Trophoblast cell (in vitro differentiated cells and primary cell): ENCODE measurements at regions not wholly inside any gene's neighbourhood (a gene's known extent, or its start where the extent isn't known, plus 50 kb on each side); places are given as distances from the start of the nearest gene placed in this dataset.

Experiments
- DNase-seq, 2 donors: peaks; one replicate each; pipeline ENCODE4 v3.0.0-alpha.2; 2016
- H2AFZ ChIP-seq: 2 replicates; pipeline ENCODE4 v1.6.1; 2013; ENCODE audit warnings: low read length, moderate library complexity, mild to moderate bottlenecking; ENCODE audit not compliant: insufficient read depth, poor library complexity
- H2AK5ac ChIP-seq: 2 replicates; pipeline ENCODE4 v1.6.1; 2013; ENCODE audit warnings: mild to moderate bottlenecking, low read length
- H2BK120ac ChIP-seq: 2 replicates; pipeline ENCODE4 v1.6.1; 2013; ENCODE audit warnings: low read length, mild to moderate bottlenecking, moderate library complexity; ENCODE audit not compliant: insufficient read depth, poor library complexity
- H2BK12ac ChIP-seq: 2 replicates; pipeline ENCODE4 v1.6.1; 2013; ENCODE audit warnings: mild to moderate bottlenecking, low read length, moderate library complexity
- H2BK5ac ChIP-seq: 2 replicates; pipeline ENCODE4 v1.6.1; 2013; ENCODE audit warnings: low read length, low read depth, moderate library complexity, mild to moderate bottlenecking; ENCODE audit not compliant: poor library complexity
- H3K14ac ChIP-seq: 2 replicates; pipeline ENCODE4 v1.6.1; 2013; ENCODE audit warnings: mild to moderate bottlenecking, low read length
- H3K18ac ChIP-seq: 2 replicates; pipeline ENCODE4 v1.6.1; 2013; ENCODE audit warnings: mild to moderate bottlenecking, low read length
- H3K23ac ChIP-seq: 2 replicates; pipeline ENCODE4 v1.6.1; 2013; ENCODE audit warnings: low read length
- H3K27ac ChIP-seq: 2 replicates; pipeline ENCODE4 v1.5.1; 2013; ENCODE audit warnings: low read depth, mild to moderate bottlenecking, inconsistent platforms, low read length, moderate library complexity
- H3K27me3 ChIP-seq: 2 replicates; pipeline ENCODE4 v1.6.1; 2013; ENCODE audit warnings: inconsistent platforms, mild to moderate bottlenecking, low read length, moderate library complexity; ENCODE audit not compliant: insufficient read depth
- H3K36me3 ChIP-seq, 2 experiments: 1 replicate in 1 of 2; 2 replicates in 1 of 2; pipeline ENCODE4 v1.6.1; 2013; ENCODE audit warnings: low read length in 2 of 2, mild to moderate bottlenecking in 2 of 2, moderate library complexity in 1 of 2; ENCODE audit not compliant: insufficient read depth in 2 of 2, control insufficient read depth in 1 of 2
- H3K4ac ChIP-seq: 2 replicates; pipeline ENCODE4 v1.6.1; 2013; ENCODE audit warnings: low read depth, mild to moderate bottlenecking, low read length, moderate library complexity
- H3K4me1 ChIP-seq, 2 experiments: 1 replicate in 1 of 2; 2 replicates in 1 of 2; pipeline ENCODE4 v1.6.1; 2013; ENCODE audit warnings: low read length in 2 of 2, mild to moderate bottlenecking in 2 of 2, moderate library complexity in 1 of 2; ENCODE audit not compliant: insufficient read depth in 2 of 2, control insufficient read depth in 1 of 2
- H3K4me2 ChIP-seq: 2 replicates; pipeline ENCODE4 v1.6.1; 2013; ENCODE audit warnings: inconsistent platforms, mild to moderate bottlenecking, low read length, moderate library complexity
- H3K4me3 ChIP-seq: 2 replicates; pipeline ENCODE4 v1.5.1; 2013; ENCODE audit warnings: mild to moderate bottlenecking, low read depth, low read length, inconsistent platforms
- H3K79me1 ChIP-seq: one replicate; pipeline ENCODE4 v1.6.1; 2013; ENCODE audit warnings: low read length
- H3K79me2 ChIP-seq: 2 replicates; pipeline ENCODE4 v1.6.1; 2013; ENCODE audit warnings: low read length, mild to moderate bottlenecking; ENCODE audit not compliant: control insufficient read depth, insufficient read depth, poor library complexity
- H3K9ac ChIP-seq: 2 replicates; pipeline ENCODE4 v1.6.1; 2013; ENCODE audit warnings: mild to moderate bottlenecking, low read length
- H3K9me3 ChIP-seq: 2 replicates; pipeline ENCODE4 v1.6.1; 2013; ENCODE audit warnings: low read depth, mild to moderate bottlenecking, control low read depth, inconsistent platforms, low read length; ENCODE audit not compliant: insufficient read depth
- H4K12ac ChIP-seq: 2 replicates; pipeline ENCODE4 v1.6.1; 2013; ENCODE audit warnings: low read depth, mild to moderate bottlenecking, low read length, moderate library complexity
- H4K8ac ChIP-seq: 2 replicates; pipeline ENCODE4 v1.6.1; 2013; ENCODE audit warnings: low read depth, mild to moderate bottlenecking, low read length, moderate library complexity
- H4K91ac ChIP-seq: one replicate; pipeline ENCODE4 v1.6.1; 2013; ENCODE audit warnings: low read depth, mild to moderate bottlenecking, low read length, moderate library complexity
- WGBS: extraction: QIAGEN DNeasy Blood & Tissue Kit; methylation state at CpG from one replicate; pipeline ENCODE4 v1.1.7; 2013; ENCODE audit warnings: missing lambda C conversion rate; ENCODE audit not compliant: insufficient read length, insufficient coverage; ENCODE audit errors: extremely low coverage; 5-methylcytosine and 5-hydroxymethylcytosine counted together

DNA sequence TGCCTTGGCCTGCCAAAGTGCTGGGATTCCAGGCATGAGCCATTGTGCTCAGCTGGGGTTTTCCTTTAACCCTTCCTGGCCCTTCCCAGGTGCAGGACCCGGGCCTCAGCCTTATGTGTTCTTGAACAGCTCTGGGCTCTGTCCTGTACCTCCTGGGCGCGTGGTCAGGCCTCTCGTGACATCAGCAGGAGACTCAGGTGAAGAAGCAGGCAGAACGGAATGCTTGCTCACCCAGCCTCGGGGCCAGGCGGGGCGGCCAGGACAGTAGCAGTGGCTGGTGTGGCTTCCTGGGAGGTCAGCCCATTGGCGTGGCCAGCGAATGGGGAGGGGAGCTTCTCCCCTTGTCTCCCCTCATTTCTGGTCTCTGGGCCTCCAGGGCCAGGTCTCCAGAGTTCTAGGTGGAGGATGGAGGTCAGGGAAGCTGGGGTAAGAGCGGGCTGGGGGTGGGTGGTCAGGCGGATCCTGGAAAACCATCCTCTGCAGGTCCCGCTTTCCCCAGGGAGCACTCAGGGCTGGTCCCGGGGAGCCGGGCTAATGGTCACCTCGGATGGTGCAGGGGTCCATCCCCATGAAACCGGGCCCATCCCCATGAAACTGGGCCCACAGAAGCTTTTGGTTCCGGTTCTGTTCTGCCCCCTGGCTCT, 281.5 kb downstream of the SEC14L1 start:
- peak overlapping the region; percentile 20 for H3K14ac ChIP-seq
- H3K79me1 ChIP-seq, result peaks cover 22% of the 10 kb centered on the region
- peak; percentile 72 to 87 for DNase-seq
- H3K9me3 ChIP-seq, result no peaks in the 10 kb centered on the region
- H2AK5ac ChIP-seq, result peak overlapping the region; percentile 25
- no peak overlapping the region for H4K8ac ChIP-seq
- peak overlapping the region; percentile 54 for H4K91ac ChIP-seq
- peak overlapping the region; percentile 18 for H2BK120ac ChIP-seq
- H3K4me3 ChIP-seq, result no peak overlapping the region
- WGBS, result no CpG with 5 or more reads among the region's 18 CpGs
- H3K4me2 ChIP-seq, result no peak overlapping the region
- H2AFZ ChIP-seq, result no peak overlapping the region
- no peak overlapping the region for H3K27ac ChIP-seq
- no peak overlapping the region for H3K23ac ChIP-seq
- H3K79me2 ChIP-seq, result no peaks in the 10 kb centered on the region
- peak overlapping the region; percentile 6 for H2BK12ac ChIP-seq
- peaks cover 1 to 3% of the 10 kb centered on the region in 2 experiments for H3K36me3 ChIP-seq
- H3K9ac ChIP-seq, result no peak overlapping the region
- peak overlapping the region; percentile 18 for H2BK5ac ChIP-seq
- peak overlapping the region; percentile 38 for H3K18ac ChIP-seq
- H3K4me1 ChIP-seq, result peaks cover 66 to 70% of the 10 kb centered on the region in 2 experiments
- H4K12ac ChIP-seq, result no peak overlapping the region
- H3K27me3 ChIP-seq, result no peaks in the 10 kb centered on the region
- H3K4ac ChIP-seq, result no peak overlapping the region

DNA sequence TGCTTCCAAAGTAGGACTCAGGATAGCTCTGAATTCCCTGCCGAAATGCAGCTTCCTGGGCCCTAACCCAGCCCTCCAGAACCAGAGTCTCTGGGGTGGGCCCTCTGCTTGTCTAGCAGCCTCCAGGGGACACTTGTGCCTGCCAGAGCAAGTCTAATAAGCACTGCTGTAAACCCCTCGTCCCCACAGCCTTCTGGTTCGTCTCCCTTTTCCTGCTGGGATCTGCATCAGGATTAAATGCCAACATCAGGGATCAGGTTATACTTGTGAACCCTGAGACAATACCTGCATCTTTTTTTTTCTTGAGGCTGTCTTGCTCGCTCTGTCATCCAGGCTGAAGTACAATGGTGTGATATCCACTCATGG, 282.0 kb downstream of the SEC14L1 start:
- Histone ChIP-seq H3K23ac (no peak overlapping the region), H2AFZ (no peak overlapping the region), H3K18ac (peak overlapping the region; percentile 38), H4K12ac (no peak overlapping the region), H2BK12ac (peak overlapping the region; percentile 6), H3K14ac (peak overlapping the region; percentile 20), H3K79me2 (no peaks in the 10 kb centered on the region), H3K27ac (no peak overlapping the region), H3K79me1 (peaks cover 22% of the 10 kb centered on the region), H3K9me3 (no peaks in the 10 kb centered on the region), H2BK120ac (peak overlapping the region; percentile 18), H2BK5ac (peak overlapping the region; percentile 18), H3K36me3 (peaks cover 1 to 3% of the 10 kb centered on the region in 2 experiments), H3K4ac (no peak overlapping the region), H3K4me2 (no peak overlapping the region), H3K4me1 (peaks cover 70 to 75% of the 10 kb centered on the region in 2 experiments), H2AK5ac (peak overlapping the region; percentile 25), H4K91ac (peak overlapping the region; percentile 54), H3K9ac (no peak overlapping the region), H3K27me3 (no peaks in the 10 kb centered on the region), H3K4me3 (no peak overlapping the region), H4K8ac (no peak overlapping the region)
- DNase-seq, result no peak
- WGBS, result no CpG with 5 or more reads among the region's 4 CpGs

DNA sequence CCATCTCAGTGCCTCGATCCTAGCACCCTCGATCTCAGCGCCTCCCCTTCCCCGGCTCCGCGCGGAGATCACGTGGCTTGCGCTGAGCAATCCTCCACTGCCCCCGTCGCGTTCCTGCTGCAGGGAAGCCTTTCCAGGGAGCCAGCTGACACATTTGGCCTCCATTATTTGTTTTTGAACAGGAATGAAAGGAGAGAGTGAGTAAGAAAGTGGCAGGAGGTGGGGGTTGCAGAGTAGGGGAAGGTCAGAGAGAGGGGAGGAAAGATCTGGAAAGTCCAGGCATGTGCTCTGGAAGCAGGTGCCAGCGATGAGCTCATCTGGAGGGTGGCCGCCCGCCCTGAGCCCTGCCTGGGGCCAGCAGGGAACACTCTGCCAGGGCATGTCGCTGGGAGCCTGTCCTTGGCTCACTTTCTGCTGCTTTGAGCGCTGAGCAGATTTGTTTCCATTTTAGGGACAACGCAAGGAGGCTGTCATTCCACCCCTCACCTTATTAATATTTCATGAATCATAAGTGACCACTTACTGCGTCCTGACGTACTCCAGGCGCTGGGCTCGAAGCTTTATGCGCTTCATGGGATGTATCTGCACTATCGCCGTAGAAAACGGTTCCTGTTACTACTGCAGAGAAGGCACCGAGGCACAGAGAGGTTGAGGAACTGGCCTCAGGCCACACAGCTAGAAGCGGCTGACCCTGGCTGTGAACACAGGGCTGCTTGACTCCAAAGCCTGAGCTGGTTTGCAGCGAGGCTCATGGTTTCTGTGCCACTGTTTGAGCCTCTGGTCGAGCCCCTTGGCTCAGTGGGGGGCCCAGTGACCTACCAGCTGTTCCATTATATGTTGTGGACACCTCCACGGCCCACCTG, 283.1 kb downstream of the SEC14L1 start:
- Histone ChIP-seq H2BK12ac (no peak overlapping the region), H3K79me1 (peaks cover 22% of the 10 kb centered on the region), H3K23ac (no peak overlapping the region), H3K36me3 (peaks cover 0 to 1% of the 10 kb centered on the region in 2 experiments), H2AK5ac (peak overlapping the region; percentile 11), H3K14ac (peak overlapping the region; percentile 5), H2AFZ (no peak overlapping the region), H4K91ac (no peak overlapping the region), H3K9me3 (no peaks in the 10 kb centered on the region), H3K4ac (peak overlapping the region; percentile 25), H3K4me1 (peaks cover 72 to 76% of the 10 kb centered on the region in 2 experiments), H3K4me2 (no peak overlapping the region), H2BK120ac (peak overlapping the region; percentile 31), H3K79me2 (no peaks in the 10 kb centered on the region), H3K18ac (peak overlapping the region; percentile 18), H3K4me3 (no peak overlapping the region), H4K8ac (no peak overlapping the region), H3K9ac (no peak overlapping the region), H4K12ac (no peak overlapping the region), H3K27me3 (no peaks in the 10 kb centered on the region), H2BK5ac (no peak overlapping the region), H3K27ac (no peak overlapping the region)
- no CpG with 5 or more reads among the region's 31 CpGs for WGBS
- DNase-seq, result no peak

DNA sequence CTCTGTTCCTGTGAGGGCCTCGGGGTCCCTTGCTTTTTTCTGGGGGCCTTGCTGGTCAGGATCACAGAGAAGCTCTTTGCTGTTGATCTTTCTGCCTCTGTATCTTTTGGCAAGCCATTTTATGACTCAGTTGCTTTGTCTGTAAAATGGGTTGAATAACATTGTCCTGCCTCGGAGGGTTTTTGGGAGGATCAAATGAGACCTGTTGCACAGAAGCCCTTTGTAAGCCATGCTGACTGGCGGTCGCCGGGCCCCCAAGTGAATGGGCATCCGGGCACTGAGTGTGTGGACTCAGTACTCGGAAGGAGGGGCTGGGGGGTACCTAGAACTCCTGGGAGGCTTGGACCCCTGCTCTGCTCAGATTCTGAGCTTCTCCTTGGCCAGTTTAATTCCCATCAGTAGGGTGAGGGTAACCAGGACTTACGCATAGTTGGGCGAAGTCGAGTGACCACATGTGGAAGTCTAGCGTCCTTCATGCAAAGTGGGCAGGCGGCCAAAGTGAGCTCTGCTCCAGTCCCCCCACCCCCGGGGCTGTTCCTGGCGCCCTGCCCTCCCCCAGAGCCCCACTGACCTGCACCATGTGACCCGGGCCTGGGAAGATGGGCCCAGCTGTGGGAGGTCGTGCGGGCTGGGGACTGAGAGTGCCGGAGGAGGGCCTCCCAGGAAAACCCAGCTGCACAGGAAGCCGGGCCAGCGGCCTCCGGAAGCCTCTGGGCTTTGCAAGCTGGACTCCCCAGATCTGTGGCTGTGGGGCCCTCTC, 284.0 kb downstream of the SEC14L1 start:
- no peak for DNase-seq
- no CpG with 5 or more reads among the region's 21 CpGs for WGBS
- Histone ChIP-seq H3K4ac (peak overlapping the region; percentile 25), H3K9me3 (no peaks in the 10 kb centered on the region), H2AFZ (no peak overlapping the region), H4K8ac (peak overlapping the region; percentile 51), H3K4me2 (no peak overlapping the region), H3K79me1 (peaks cover 22% of the 10 kb centered on the region), H3K4me1 (peaks cover 66 to 78% of the 10 kb centered on the region in 2 experiments), H3K23ac (no peak overlapping the region), H4K91ac (peak overlapping the region; percentile 22), H4K12ac (no peak overlapping the region), H3K79me2 (no peaks in the 10 kb centered on the region), H3K18ac (peak overlapping the region; percentile 68), H2BK5ac (peak overlapping the region; percentile 70), H2BK120ac (peak overlapping the region; percentile 67), H3K4me3 (no peak overlapping the region), H3K36me3 (peaks cover 0 to 1% of the 10 kb centered on the region in 2 experiments), H3K9ac (no peak overlapping the region), H3K14ac (peak overlapping the region; percentile 48), H3K27ac (peak overlapping the region; percentile 77), H2BK12ac (peak overlapping the region; percentile 0), H2AK5ac (peak overlapping the region; percentile 65), H3K27me3 (no peaks in the 10 kb centered on the region)
